ENCODE measurements at regions not wholly inside any gene's neighbourhood (a gene's known extent, or its start where the extent isn't known, plus 50 kb on each side); places are given as distances from the start of the nearest gene placed in this dataset.

GRCh38 chrX:9336456-9336855, 128.4 kb upstream of the TBL1X start (continued):
- TF ChIP-seq E2F6 (IDR thresholded peaks at IDR 0.05), result no peak
